HCT116 (cell line): ENCODE measurements at regions not wholly inside any gene's neighbourhood (a gene's known extent, or its start where the extent isn't known, plus 50 kb on each side); places are given as distances from the start of the nearest gene placed in this dataset.

Source experiments
- ATAC-seq: fragments of 200-7000 bp; cut with Tn5 transposase; 2 replicates; pipeline ENCODE4 v1.9.1; 2020; ENCODE audit warnings: mild to moderate bottlenecking, moderate library complexity
- BruUV-seq: library from RNA; stranded (reverse); fragments of 400-500 nt; replicated peaks from 2 replicates; lab custom pipeline; 2021; lab: Mats Ljungman, UMichigan
- CTCF ChIA-PET: fragments of 300-600 bp; sonication (Branson Sonifier 250); formaldehyde crosslinking; loops from one replicate; lab custom pipeline; 2021; ENCODE audit warnings: antibody characterized with exemption; lab: Charles Lee
- POLR2A ChIA-PET: fragments of 300-600, 350-600 bp; sonication (Branson Sonifier 250); formaldehyde crosslinking; loops from one replicate; lab custom pipeline; 2021; ENCODE audit warnings: antibody characterized with exemption; lab: Charles Lee
- RAD21 ChIA-PET, 2 experiments: fragments of 300-600 bp; sonication (Branson Sonifier 250); formaldehyde crosslinking; loops; one replicate each; lab custom pipeline; 2023; ENCODE audit warnings: low total read pairs in 2 of 2; ENCODE audit not compliant: uncharacterized antibody in 2 of 2, unreplicated experiment in 2 of 2, low non-redundant PET in 1 of 2; lab: Charles Lee
- DNase-seq: peaks from one replicate; pipeline ENCODE4 v3.0.0-alpha.2; 2010; ENCODE audit warnings: low read depth, low spot score
- H2AFZ ChIP-seq: fragments of 200-600 bp; shearing (Covaris generic), sonication (generic); 2 replicates; pipeline ENCODE4 v1.6.1; 2017; ENCODE audit warnings: low read depth, mixed run types, mixed read lengths, antibody characterized with exemption, low read length; ENCODE audit not compliant: poor library complexity, severe bottlenecking
- H3K27ac ChIP-seq: 2 replicates; pipeline ENCODE4 v1.5.1; 2012; ENCODE audit warnings: low read depth, low read length
- H3K27me3 ChIP-seq: fragments of 200-600 bp; sonication (generic); 2 replicates; pipeline ENCODE4 v1.6.1; 2016; ENCODE audit warnings: mixed run types, low read length, mixed read lengths; ENCODE audit not compliant: insufficient read depth
- H3K36me3 ChIP-seq, 2 experiments: fragments of 200-500 bp in 1 of 2; fragments of 200-600 bp in 1 of 2; sonication (Bioruptor generic) in 1 of 2; sonication (generic) in 1 of 2; 2 replicates each; pipeline versions ENCODE4 v1.5.1 to v1.6.1; 2014 to 2016; ENCODE audit warnings: low read length in 2 of 2, inconsistent platforms in 1 of 2, mixed read lengths in 1 of 2, mixed run types in 1 of 2; ENCODE audit not compliant: insufficient read depth in 2 of 2, control insufficient read depth in 1 of 2
- H3K4me1 ChIP-seq, 2 experiments: fragments of 200-600 bp in 1 of 2; sonication (generic) in 1 of 2; 2 replicates each; pipeline versions ENCODE4 v1.5.1 to v1.6.1; 2012 to 2017; ENCODE audit warnings: low read length in 2 of 2, inconsistent platforms in 1 of 2, mild to moderate bottlenecking in 1 of 2, mixed read lengths in 1 of 2, mixed run types in 1 of 2, moderate library complexity in 1 of 2; ENCODE audit not compliant: insufficient read depth in 2 of 2, control insufficient read depth in 1 of 2
- H3K4me2 ChIP-seq: fragments of 200-600 bp; sonication (generic); 2 replicates; pipeline ENCODE4 v1.6.1; 2017; ENCODE audit warnings: mixed run types, low read length, mixed read lengths
- H3K4me3 ChIP-seq, 2 experiments: fragments of 200-600 bp in 1 of 2; sonication (generic) in 1 of 2; replicated peaks in 1 of 2; 2 replicates each; pipeline ENCODE4 v1.5.1; 2011 to 2016; ENCODE audit warnings: low read length in 2 of 2, control low read depth in 1 of 2, low read depth in 1 of 2, mild to moderate bottlenecking in 1 of 2, mixed read lengths in 1 of 2, mixed run types in 1 of 2
- H3K79me2 ChIP-seq: fragments of 200-600 bp; sonication (generic); 2 replicates; pipeline ENCODE4 v1.6.1; 2017; ENCODE audit warnings: mild to moderate bottlenecking, mixed run types, low read length, moderate library complexity, mixed read lengths; ENCODE audit not compliant: insufficient read depth
- H3K9ac ChIP-seq: fragments of 200-600 bp; sonication (generic); 2 replicates; pipeline ENCODE4 v1.6.1; 2016; ENCODE audit warnings: low read length, mixed read lengths
- H3K9me2 ChIP-seq: fragments of 200-600 bp; sonication (generic), shearing (Covaris generic); 2 replicates; pipeline ENCODE4 v1.6.1; 2017; ENCODE audit warnings: mixed run types, mild to moderate bottlenecking, moderate library complexity; ENCODE audit not compliant: insufficient read depth
- H3K9me3 ChIP-seq, 2 experiments: fragments of 200-500 bp in 1 of 2; fragments of 200-600 bp in 1 of 2; sonication (Bioruptor generic) in 1 of 2; sonication (generic) in 1 of 2; 2 replicates each; pipeline ENCODE4 v1.6.1; 2014 to 2017; ENCODE audit warnings: low read length in 2 of 2, mixed read lengths in 2 of 2, inconsistent platforms in 1 of 2, low read depth in 1 of 2, mild to moderate bottlenecking in 1 of 2, mixed run types in 1 of 2, moderate library complexity in 1 of 2; ENCODE audit not compliant: control insufficient read depth in 1 of 2, insufficient read depth in 1 of 2
- H4K20me1 ChIP-seq: fragments of 200-600 bp; sonication (generic), shearing (Covaris generic); 2 replicates; pipeline ENCODE4 v1.6.1; 2017; ENCODE audit warnings: mixed run types, mild to moderate bottlenecking, moderate library complexity; ENCODE audit not compliant: insufficient read depth
- ATF3 ChIP-seq: IDR thresholded peaks from 2 replicates; pipeline ENCODE4 v1.6.1; 2012
- CBX3 ChIP-seq: IDR thresholded peaks from 2 replicates; pipeline ENCODE4 v1.6.1; 2012; ENCODE audit warnings: low read depth
- EGR1 ChIP-seq: IDR thresholded peaks from 2 replicates; pipeline ENCODE4 v1.6.1; 2012; ENCODE audit warnings: low read depth
- ELF1 ChIP-seq: IDR thresholded peaks from 2 replicates; pipeline ENCODE4 v1.6.1; 2012; ENCODE audit warnings: low read depth, borderline replicate concordance
- EZH2phosphoT487 ChIP-seq: fragments of 200-600 bp; IDR thresholded peaks from 2 replicates; pipeline ENCODE4 v1.6.1; 2018; ENCODE audit warnings: antibody characterized with exemption, borderline replicate concordance
- JUND ChIP-seq: IDR thresholded peaks from 2 replicates; pipeline ENCODE4 v1.6.1; 2012
- POLR2AphosphoS5 ChIP-seq: IDR thresholded peaks from 2 replicates; pipeline ENCODE4 v1.6.1; 2011; ENCODE audit warnings: mild to moderate bottlenecking, low read depth, low read length, moderate library complexity
- RAD21 ChIP-seq: IDR thresholded peaks from 2 replicates; pipeline ENCODE4 v1.6.1; 2012; ENCODE audit warnings: low read depth, mild to moderate bottlenecking
- REST ChIP-seq: IDR thresholded peaks from 2 replicates; pipeline ENCODE4 v1.6.1; 2012; ENCODE audit warnings: low read depth
- SP1 ChIP-seq: IDR thresholded peaks from 2 replicates; pipeline ENCODE4 v1.6.1; 2012; ENCODE audit warnings: low read depth
- SRF ChIP-seq: IDR thresholded peaks from 2 replicates; pipeline ENCODE4 v1.6.1; 2012; ENCODE audit warnings: low read depth
- TCF7L2 ChIP-seq: IDR thresholded peaks from 2 replicates; pipeline ENCODE4 v1.7.0; 2011; ENCODE audit warnings: borderline replicate concordance, inconsistent platforms; ENCODE audit not compliant: insufficient read depth, insufficient read length; ENCODE audit errors: extremely low read depth
- YY1 ChIP-seq: IDR thresholded peaks from 2 replicates; pipeline ENCODE4 v1.6.1; 2011; ENCODE audit warnings: low read length, low read depth, moderate library complexity, mild to moderate bottlenecking; ENCODE audit not compliant: insufficient replicate concordance; ENCODE audit errors: extremely low read depth
- ZBTB33 ChIP-seq: IDR thresholded peaks from 2 replicates; pipeline ENCODE4 v1.6.1; 2011; ENCODE audit warnings: mild to moderate bottlenecking, low read length, moderate library complexity; ENCODE audit not compliant: insufficient replicate concordance; ENCODE audit errors: extremely low read depth
- ZFX ChIP-seq: fragments of 450-650 bp; IDR thresholded peaks from 2 replicates; pipeline ENCODE4 v1.6.1; 2017
- intact Hi-C: fragments of 100-400 bp; cut with micrococcal nuclease; formaldehyde crosslinking; loops from 2 replicates; pipeline ENCODE4 v1.10.0; 2022

GRCh38 chr7:152571068-152571467, 104.9 kb downstream of the XRCC2 start (continued):
- TF ChIP-seq REST = no peak
- no peak for TF ChIP-seq ZFX
- TF ChIP-seq EGR1 = no peak
- no peak for TF ChIP-seq ATF3
- TF ChIP-seq TCF7L2 = no peak
- no peak for TF ChIP-seq YY1
- no peak for TF ChIP-seq RAD21
- no peak for TF ChIP-seq CBX3

- H3K9me2 ChIP-seq = no peaks in the 10 kb centered on the region
- RAD21 ChIA-PET = no interaction called here
- no TSS peak for BruUV-seq
- no peaks in the 10 kb centered on the region for H3K9me3 ChIP-seq
- H3K4me3 ChIP-seq = no peak overlapping the region
- H3K79me2 ChIP-seq = no peaks in the 10 kb centered on the region
- no peaks in the 10 kb centered on the region for H4K20me1 ChIP-seq
- H3K27me3 ChIP-seq = no peaks in the 10 kb centered on the region
- POLR2A ChIA-PET = no interaction called here
- CTCF ChIA-PET = no interaction called here
- H3K4me1 ChIP-seq = no peaks in the 10 kb centered on the region
- H3K36me3 ChIP-seq = no peaks in the 10 kb centered on the region
- no peak overlapping the region for H3K27ac ChIP-seq
- no peak overlapping the region for H2AFZ ChIP-seq
- no peak for DNase-seq
- intact Hi-C loops = no loop called here
- no peak overlapping the region for H3K9ac ChIP-seq
- ATAC-seq = no peak
- H3K4me2 ChIP-seq = no peak overlapping the region
- TF ChIP-seq ZBTB33 = no peak
- TF ChIP-seq POLR2AphosphoS5 = no peak
- TF ChIP-seq RAD21 = no peak
- TF ChIP-seq REST = no peak
- no peak for TF ChIP-seq YY1
- TF ChIP-seq ELF1 = no peak
- no peak for TF ChIP-seq EZH2phosphoT487
- no peak for TF ChIP-seq EGR1
- TF ChIP-seq ZFX = no peak
- TF ChIP-seq SP1 = no peak
- TF ChIP-seq JUND = no peak
- TF ChIP-seq ATF3 = no peak
- TF ChIP-seq SRF = no peak
These were observed 107.0 kb downstream of the XRCC2 start for GRCh38 chr7:152568972-152569371.
